Activated CD8-positive, alpha-beta T cell treated with anti-CD3 and anti-CD28 coated beads for 36 hours (primary cell): ENCODE measurements at regions not wholly inside any gene's neighbourhood (a gene's known extent, or its start where the extent isn't known, plus 50 kb on each side); places are given as distances from the start of the nearest gene placed in this dataset.

ENCODE experiments used
- ATAC-seq: fragments of 200-7000 bp; cut with Tn5 transposase; one replicate; pipeline ENCODE4 v1.10.0; 2021; ENCODE audit warnings: mild to moderate bottlenecking, moderate library complexity
- CTCF ChIA-PET: fragments of 350-600 bp; sonication (Branson Sonifier 250); formaldehyde crosslinking; loops from one replicate; lab custom pipeline; 2021; ENCODE audit warnings: antibody characterized with exemption; lab: Charles Lee
- POLR2A ChIA-PET: fragments of 350-600 bp; sonication (Branson Sonifier 250); formaldehyde crosslinking; loops from one replicate; lab custom pipeline; 2021; ENCODE audit warnings: antibody characterized with exemption; lab: Charles Lee
- DNase-seq: peaks from one replicate; pipeline ENCODE4 v3.0.0-alpha.2; 2020
- H3K27ac Mint-ChIP-seq: one replicate; pipeline ENCODE4 v1.8.0; 2021; ENCODE audit warnings: mild to moderate bottlenecking, mixed read lengths
- H3K27me3 Mint-ChIP-seq: one replicate; pipeline ENCODE4 v1.8.0; 2021; ENCODE audit warnings: mixed read lengths
- H3K36me3 Mint-ChIP-seq: one replicate; pipeline ENCODE4 v1.8.0; 2021; ENCODE audit warnings: low read depth, mixed read lengths
- H3K4me1 Mint-ChIP-seq: one replicate; pipeline ENCODE4 v1.8.0; 2021; ENCODE audit warnings: low read depth, mixed read lengths
- H3K4me3 Mint-ChIP-seq: one replicate; pipeline ENCODE4 v1.8.0; 2021; ENCODE audit warnings: mild to moderate bottlenecking, moderate library complexity, mixed read lengths
- H3K9me3 Mint-ChIP-seq: one replicate; pipeline ENCODE4 v1.8.0; 2021; ENCODE audit warnings: mixed read lengths
- CTCF ChIP-seq: fragments of 200-600 bp; IDR thresholded peaks from one replicate; pipeline ENCODE4 v1.8.0; 2022; ENCODE audit warnings: antibody characterized with exemption, mild to moderate bottlenecking
- intact Hi-C: fragments of 100-400 bp; cut with micrococcal nuclease; formaldehyde crosslinking; loops from one replicate; pipeline ENCODE4 v1.10.0; 2022

- TF ChIP-seq CTCF, result no peak
- ChIA-PET CTCF (no interaction called here), POLR2A (no interaction called here)
- H3K27me3 Mint-ChIP-seq, result no peaks in the 10 kb centered on the region
- intact Hi-C loops, result no loop called here
- no peak for ATAC-seq
- no peak for DNase-seq
- H3K4me3 Mint-ChIP-seq, result no peak overlapping the region
- H3K9me3 Mint-ChIP-seq, result no peaks in the 10 kb centered on the region
- H3K27ac Mint-ChIP-seq, result no peak overlapping the region
- no peaks in the 10 kb centered on the region for H3K4me1 Mint-ChIP-seq
- H3K36me3 Mint-ChIP-seq, result no peaks in the 10 kb centered on the region
These were observed 278.4 kb downstream of the ZNF326 start for GRCh38 chr1:90273241-90273774.

GRCh38 chr1:90262791-90263190, 267.9 kb downstream of the ZNF326 start:
- CTCF ChIA-PET, result interaction anchor here (0.9 kb wide), 1 partner anchor 22 kb away, joined by 3 read pairs; no protein-coding TSS in a partner anchor
- ATAC-seq (no peak), DNase-seq (no peak)
- no peaks in the 10 kb centered on the region for H3K9me3 Mint-ChIP-seq
- H3K36me3 Mint-ChIP-seq, result no peaks in the 10 kb centered on the region
- POLR2A ChIA-PET, result interaction anchor here (0.5 kb wide), 1 partner anchor 295 kb away, joined by 3 read pairs; no protein-coding TSS in a partner anchor
- intact Hi-C loops, result no loop called here
- no peak overlapping the region for H3K27ac Mint-ChIP-seq
- no peak for TF ChIP-seq CTCF
- no peak overlapping the region for H3K4me3 Mint-ChIP-seq
- H3K27me3 Mint-ChIP-seq, result peaks cover 9% of the 10 kb centered on the region
- no peaks in the 10 kb centered on the region for H3K4me1 Mint-ChIP-seq

- Mint-ChIP-seq H3K36me3 (no peaks in the 10 kb centered on the region), H3K4me3 (no peak overlapping the region), H3K4me1 (no peaks in the 10 kb centered on the region), H3K27ac (no peak overlapping the region), H3K27me3 (peaks cover 9% of the 10 kb centered on the region), H3K9me3 (no peaks in the 10 kb centered on the region)
- DNase-seq (no peak), ATAC-seq (no peak)
- TF ChIP-seq CTCF, result no peak
- CTCF ChIA-PET, result interaction anchor here (0.9 kb wide), 1 partner anchor 21 kb away, joined by 3 read pairs; no protein-coding TSS in a partner anchor
- intact Hi-C loops, result no loop called here
- POLR2A ChIA-PET, result no interaction called here
These were observed 267.4 kb downstream of the ZNF326 start for GRCh38 chr1:90262286-90262685.

- ChIA-PET CTCF (no interaction called here), POLR2A (interaction anchor here (1.0 kb wide), 1 partner anchor 8 kb away, joined by 3 read pairs; no protein-coding TSS in a partner anchor)
- Mint-ChIP-seq H3K27me3 (peaks cover 4% of the 10 kb centered on the region), H3K36me3 (no peaks in the 10 kb centered on the region), H3K4me3 (no peak overlapping the region), H3K27ac (no peak overlapping the region), H3K4me1 (no peaks in the 10 kb centered on the region), H3K9me3 (peaks cover 5% of the 10 kb centered on the region)
- TF ChIP-seq CTCF, result no peak
- intact Hi-C loops, result no loop called here
- ATAC-seq, result no peak
- DNase-seq, result no peak
These were observed 251.2 kb downstream of the ZNF326 start for GRCh38 chr1:90246069-90246468.

GRCh38 chr1:90236493-90236892, 241.6 kb downstream of the ZNF326 start:
- Mint-ChIP-seq H3K4me3 (no peak overlapping the region), H3K27me3 (no peaks in the 10 kb centered on the region), H3K4me1 (no peaks in the 10 kb centered on the region), H3K9me3 (no peaks in the 10 kb centered on the region), H3K36me3 (no peaks in the 10 kb centered on the region), H3K27ac (no peak overlapping the region)
- TF ChIP-seq CTCF, result no peak
- ChIA-PET CTCF (no interaction called here), POLR2A (interaction anchor here (1.2 kb wide), 1 partner anchor 17 kb away, joined by 3 read pairs; no protein-coding TSS in a partner anchor)
- ATAC-seq (no peak), DNase-seq (no peak)
- intact Hi-C loops, result no loop called here
